ENCODE measurements at regions not wholly inside any gene's neighbourhood (a gene's known extent, or its start where the extent isn't known, plus 50 kb on each side); places are given as distances from the start of the nearest gene placed in this dataset.
A peak's percentile ranks its signal among the peaks of the same experiment; 100 is the strongest.

DNA sequence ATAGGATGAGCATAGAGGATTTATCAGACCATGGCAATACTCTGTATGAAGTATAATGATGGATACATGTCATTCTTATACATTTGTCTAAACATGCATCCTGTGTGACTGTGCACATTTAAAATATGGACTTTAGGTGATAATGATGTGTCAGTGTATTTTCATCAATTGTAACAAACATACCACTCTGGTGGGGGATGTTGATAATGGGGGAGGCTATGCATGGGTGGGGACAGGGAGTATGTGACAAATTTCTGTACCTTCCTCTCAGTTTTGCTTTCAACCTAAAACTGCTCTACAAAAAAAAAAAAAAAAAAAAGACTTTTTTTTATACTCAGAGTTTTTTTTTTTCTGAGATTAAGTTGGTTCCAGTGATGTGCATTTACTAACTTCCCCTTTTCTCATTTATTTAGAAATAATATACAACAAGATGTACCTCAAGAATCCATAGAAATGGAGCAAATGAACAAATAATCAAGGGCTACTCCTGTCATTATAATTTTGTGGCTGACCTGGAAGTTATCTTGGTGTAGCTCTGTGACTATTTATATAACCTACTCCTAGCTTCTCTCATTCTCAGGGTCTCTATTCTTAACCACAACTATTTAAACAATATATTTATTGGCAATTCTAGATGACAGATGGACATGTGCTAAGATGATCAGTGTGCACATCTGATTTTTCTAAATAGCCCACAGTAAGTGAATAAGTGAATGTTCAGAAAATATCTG is 108.9 kb upstream of the ITGA4 start:
- Histone ChIP-seq H3K27me3 (ENCODE audit: control insufficient read depth, insufficient read depth, low read length) (no peaks in the 10 kb centered on the region), H3K36me3 (ENCODE audit: control insufficient read depth, insufficient read depth, low read length) (no peaks in the 10 kb centered on the region), H3K4me3 (ENCODE audit: low read depth, low read length) (no peak overlapping the region)
- TF ChIP-seq, protein P1, sequence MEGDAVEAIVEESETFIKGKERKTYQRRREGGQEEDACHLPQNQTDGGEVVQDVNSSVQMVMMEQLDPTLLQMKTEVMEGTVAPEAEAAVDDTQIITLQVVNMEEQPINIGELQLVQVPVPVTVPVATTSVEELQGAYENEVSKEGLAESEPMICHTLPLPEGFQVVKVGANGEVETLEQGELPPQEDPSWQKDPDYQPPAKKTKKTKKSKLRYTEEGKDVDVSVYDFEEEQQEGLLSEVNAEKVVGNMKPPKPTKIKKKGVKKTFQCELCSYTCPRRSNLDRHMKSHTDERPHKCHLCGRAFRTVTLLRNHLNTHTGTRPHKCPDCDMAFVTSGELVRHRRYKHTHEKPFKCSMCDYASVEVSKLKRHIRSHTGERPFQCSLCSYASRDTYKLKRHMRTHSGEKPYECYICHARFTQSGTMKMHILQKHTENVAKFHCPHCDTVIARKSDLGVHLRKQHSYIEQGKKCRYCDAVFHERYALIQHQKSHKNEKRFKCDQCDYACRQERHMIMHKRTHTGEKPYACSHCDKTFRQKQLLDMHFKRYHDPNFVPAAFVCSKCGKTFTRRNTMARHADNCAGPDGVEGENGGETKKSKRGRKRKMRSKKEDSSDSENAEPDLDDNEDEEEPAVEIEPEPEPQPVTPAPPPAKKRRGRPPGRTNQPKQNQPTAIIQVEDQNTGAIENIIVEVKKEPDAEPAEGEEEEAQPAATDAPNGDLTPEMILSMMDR (IDR thresholded peaks at IDR 0.05; ENCODE audit: insufficient read depth, low read length, poor library complexity, severe bottlenecking): no peak
- DNase-seq (ENCODE audit: low read depth): no peak

DNA sequence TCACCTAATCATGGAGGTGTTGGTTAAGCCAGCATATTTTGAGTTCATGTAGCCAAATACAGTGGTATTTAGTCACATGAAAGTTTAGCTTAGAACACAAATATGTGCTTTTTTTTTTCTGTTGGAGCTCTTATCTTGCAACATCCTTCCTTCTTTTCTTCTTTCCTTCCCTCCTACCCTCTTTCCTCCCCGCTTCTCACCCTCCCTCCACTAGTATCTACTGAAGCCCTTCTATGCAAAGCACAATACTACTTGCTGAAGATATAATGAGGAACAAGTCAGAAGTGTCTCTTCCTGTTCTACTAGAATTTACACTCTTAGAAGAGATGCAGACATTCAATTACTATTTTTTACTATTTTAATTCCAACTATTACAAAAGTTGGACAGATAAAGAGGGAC is 105.0 kb upstream of the ITGA4 start:
- no peak overlapping the region for H3K4me3 ChIP-seq (ENCODE audit: low read depth, low read length)
- DNase-seq (ENCODE audit: low read depth): no peak
- TF ChIP-seq, protein P1 (IDR thresholded peaks at IDR 0.05; ENCODE audit: insufficient read depth, low read length, poor library complexity, severe bottlenecking): no peak
- H3K27me3 ChIP-seq (ENCODE audit: control insufficient read depth, insufficient read depth, low read length): no peaks in the 10 kb centered on the region
- H3K36me3 ChIP-seq (ENCODE audit: control insufficient read depth, insufficient read depth, low read length): no peaks in the 10 kb centered on the region

DNA sequence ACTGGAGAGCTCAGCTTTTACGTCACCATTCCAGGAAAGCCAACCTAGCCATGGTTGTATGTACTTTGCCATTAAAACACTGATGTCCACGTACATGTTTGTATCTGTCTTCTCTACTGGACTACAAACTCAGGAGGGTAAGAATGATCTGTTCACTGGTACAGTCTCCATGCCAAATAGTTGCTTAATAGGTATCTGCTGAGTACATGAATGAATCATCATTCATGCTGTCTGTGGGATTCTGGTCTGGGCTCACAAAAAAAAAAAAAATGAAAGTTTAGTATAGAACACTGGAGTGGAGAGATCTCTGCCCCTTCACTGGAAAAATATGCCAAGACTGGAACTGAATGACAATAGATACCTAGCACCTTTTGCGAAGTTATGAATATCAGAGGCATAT is 102.6 kb upstream of the ITGA4 start:
- Histone ChIP-seq H3K27me3 (ENCODE audit: control insufficient read depth, insufficient read depth, low read length) (no peaks in the 10 kb centered on the region), H3K4me3 (ENCODE audit: low read depth, low read length) (no peak overlapping the region), H3K36me3 (ENCODE audit: control insufficient read depth, insufficient read depth, low read length) (no peaks in the 10 kb centered on the region)
- TF ChIP-seq, protein P1 (IDR thresholded peaks at IDR 0.05; ENCODE audit: insufficient read depth, low read length, poor library complexity, severe bottlenecking): no peak
- peak; percentile 38 for DNase-seq (ENCODE audit: low read depth)

DNA sequence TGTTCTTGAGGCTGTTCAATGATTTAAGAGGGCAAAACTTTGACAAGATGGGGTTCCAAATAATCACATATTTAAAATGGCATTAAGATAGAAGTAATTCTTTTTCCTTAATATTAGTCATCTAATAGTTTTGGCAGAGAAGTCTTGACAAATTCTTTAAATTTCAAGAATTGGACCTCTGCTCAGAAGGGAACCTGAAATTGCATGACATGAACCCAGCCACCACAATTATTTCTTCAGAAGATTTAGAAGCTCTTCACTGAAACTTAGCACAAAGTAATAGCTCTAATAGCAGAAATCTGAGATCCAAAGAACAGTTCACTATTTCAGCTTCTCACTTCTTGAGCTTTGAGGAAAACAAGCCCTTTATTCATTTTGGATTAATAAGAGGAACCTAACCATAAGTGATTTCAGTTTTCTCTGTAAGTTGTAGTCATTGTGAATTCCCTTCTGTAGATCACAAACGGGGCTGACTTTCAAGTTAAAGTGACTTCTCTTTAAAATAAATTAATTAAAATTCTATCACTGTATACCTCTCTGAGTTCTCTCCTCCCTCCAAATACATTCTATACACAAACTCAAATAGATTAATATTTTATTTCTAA is 100.6 kb upstream of the ITGA4 start:
- no peak for DNase-seq (ENCODE audit: low read depth)
- TF ChIP-seq, protein P1 (IDR thresholded peaks at IDR 0.05; ENCODE audit: insufficient read depth, low read length, poor library complexity, severe bottlenecking): no peak
- no peaks in the 10 kb centered on the region for H3K27me3 ChIP-seq (ENCODE audit: control insufficient read depth, insufficient read depth, low read length)
- H3K36me3 ChIP-seq (ENCODE audit: control insufficient read depth, insufficient read depth, low read length): no peaks in the 10 kb centered on the region
- H3K4me3 ChIP-seq (ENCODE audit: low read depth, low read length): no peak overlapping the region

DNA sequence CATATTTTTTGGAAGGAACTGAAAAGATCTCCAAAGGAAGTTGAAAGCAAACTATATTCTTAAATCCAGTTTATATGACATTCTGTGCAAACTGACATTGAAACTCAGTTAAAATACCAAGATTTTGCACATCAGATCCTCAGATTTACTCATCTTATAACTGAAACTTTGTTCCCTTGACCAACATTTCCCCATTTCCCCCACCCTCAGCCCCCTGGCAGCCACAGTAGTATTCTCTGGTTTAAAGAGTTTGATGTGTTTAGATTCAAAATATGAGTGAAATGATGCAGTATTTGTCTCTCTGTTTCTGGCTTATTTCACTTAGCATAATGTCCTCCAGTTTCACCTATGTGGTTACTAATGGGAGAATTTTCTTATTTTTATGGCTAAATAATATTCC is 99.2 kb upstream of the ITGA4 start:
- no peak for DNase-seq (ENCODE audit: low read depth)
- Histone ChIP-seq H3K27me3 (ENCODE audit: control insufficient read depth, insufficient read depth, low read length) (no peaks in the 10 kb centered on the region), H3K36me3 (ENCODE audit: control insufficient read depth, insufficient read depth, low read length) (no peaks in the 10 kb centered on the region), H3K4me3 (ENCODE audit: low read depth, low read length) (no peak overlapping the region)
- TF ChIP-seq, protein P1 (IDR thresholded peaks at IDR 0.05; ENCODE audit: insufficient read depth, low read length, poor library complexity, severe bottlenecking): no peak

DNA sequence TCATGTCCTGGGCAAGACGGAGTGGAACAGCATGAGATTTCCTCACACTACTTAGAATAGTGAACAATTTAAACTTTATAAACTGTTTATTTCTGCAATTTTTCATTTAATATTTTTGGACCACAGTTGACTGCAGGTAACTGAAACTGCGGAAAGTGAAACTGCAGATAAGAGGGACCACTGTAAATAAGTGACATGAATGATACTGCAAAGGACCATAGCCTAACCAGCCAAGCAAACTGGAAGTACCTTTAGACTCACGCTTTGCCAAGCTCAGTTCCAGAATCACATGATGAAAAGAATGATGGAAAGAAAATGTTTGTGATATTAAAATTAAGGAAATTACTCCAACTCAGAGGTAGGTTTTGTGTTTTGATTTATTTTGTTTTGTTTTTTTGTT is 94.6 kb upstream of the ITGA4 start:
- DNase-seq (ENCODE audit: low read depth): no peak
- Histone ChIP-seq H3K36me3 (ENCODE audit: control insufficient read depth, insufficient read depth, low read length) (no peaks in the 10 kb centered on the region), H3K4me3 (ENCODE audit: low read depth, low read length) (no peak overlapping the region), H3K27me3 (ENCODE audit: control insufficient read depth, insufficient read depth, low read length) (no peaks in the 10 kb centered on the region)
- TF ChIP-seq, protein P1 (IDR thresholded peaks at IDR 0.05; ENCODE audit: insufficient read depth, low read length, poor library complexity, severe bottlenecking): no peak
